ENCODE measurements at regions not wholly inside any gene's neighbourhood (a gene's known extent, or its start where the extent isn't known, plus 50 kb on each side); places are given as distances from the start of the nearest gene placed in this dataset.

GRCh38 chr16:5653789-5654188 lies 556.2 kb upstream of the EEF2KMT start:
- no peak for FAIRE-seq
- H3K27ac ChIP-seq, result no peak overlapping the region
- H3K9me3 ChIP-seq, result no peaks in the 10 kb centered on the region
- no peaks in the 10 kb centered on the region for H3K4me1 ChIP-seq
- DNase-seq, result no peak
- no peaks in the 10 kb centered on the region for H3K36me3 ChIP-seq
- WGBS, 2 donors, result 37 to 45% methylated on average over 11 of the region's 11 CpGs
- no peak for ATAC-seq
- H3K27me3 ChIP-seq, result no peaks in the 10 kb centered on the region
- no peak for TF ChIP-seq CTCF (IDR thresholded peaks at IDR 0.05)
- intact Hi-C loops (cut with DNase I), result no loop called here
- no peak overlapping the region for H3K4me3 ChIP-seq

- Histone ChIP-seq H3K4me3 (no peak overlapping the region), H3K27ac (no peak overlapping the region), H3K36me3 (no peaks in the 10 kb centered on the region), H3K9me3 (no peaks in the 10 kb centered on the region), H3K27me3 (no peaks in the 10 kb centered on the region), H3K4me1 (no peaks in the 10 kb centered on the region)
- 77 to 82% methylated on average over 10 of the region's 10 CpGs for WGBS, 2 donors
- TF ChIP-seq CTCF (IDR thresholded peaks at IDR 0.05), result no peak
- ATAC-seq (no peak), DNase-seq (peak in 1 of 6 donors; percentile 41), FAIRE-seq (no peak)
- intact Hi-C loops (cut with DNase I), result no loop called here
Measured at GRCh38 chr16:5653041-5653440, 555.4 kb upstream of the EEF2KMT start.

- no peak for FAIRE-seq
- no peak for ATAC-seq
- DNase-seq, result no peak
Measured at GRCh38 chr16:5649762-5650743, 552.5 kb upstream of the EEF2KMT start.

GRCh38 chr16:5647051-5647450 lies 549.5 kb upstream of the EEF2KMT start:
- DNase-seq, result no peak

More at GRCh38 chr16:5649762-5650743, 552.5 kb upstream of the EEF2KMT start:
- H3K9me3 ChIP-seq, result no peaks in the 10 kb centered on the region
- no peak overlapping the region for H3K27ac ChIP-seq
- H3K27me3 ChIP-seq, result no peaks in the 10 kb centered on the region
- no peak overlapping the region for H3K4me3 ChIP-seq
- TF ChIP-seq CTCF (IDR thresholded peaks at IDR 0.05), result no peak
- H3K36me3 ChIP-seq, result no peaks in the 10 kb centered on the region
- 16 to 17% methylated on average over 22 of the region's 22 CpGs for WGBS, 2 donors
- intact Hi-C loops (cut with DNase I), result no loop called here
- H3K4me1 ChIP-seq, result no peaks in the 10 kb centered on the region

More at GRCh38 chr16:5647051-5647450, 549.5 kb upstream of the EEF2KMT start:
- Histone ChIP-seq H3K9me3 (no peaks in the 10 kb centered on the region), H3K27me3 (no peaks in the 10 kb centered on the region), H3K36me3 (no peaks in the 10 kb centered on the region), H3K4me1 (no peaks in the 10 kb centered on the region), H3K4me3 (no peak overlapping the region), H3K27ac (no peak overlapping the region)
- FAIRE-seq, result no peak
- intact Hi-C loops (cut with DNase I), result no loop called here
- WGBS, 2 donors, result 44 to 67% methylated on average over 1 of the region's 1 CpG
- TF ChIP-seq CTCF (IDR thresholded peaks at IDR 0.05), result no peak
- no peak for ATAC-seq
